ENCODE measurements at regions not wholly inside any gene's neighbourhood (a gene's known extent, or its start where the extent isn't known, plus 50 kb on each side); places are given as distances from the start of the nearest gene placed in this dataset.

DNA sequence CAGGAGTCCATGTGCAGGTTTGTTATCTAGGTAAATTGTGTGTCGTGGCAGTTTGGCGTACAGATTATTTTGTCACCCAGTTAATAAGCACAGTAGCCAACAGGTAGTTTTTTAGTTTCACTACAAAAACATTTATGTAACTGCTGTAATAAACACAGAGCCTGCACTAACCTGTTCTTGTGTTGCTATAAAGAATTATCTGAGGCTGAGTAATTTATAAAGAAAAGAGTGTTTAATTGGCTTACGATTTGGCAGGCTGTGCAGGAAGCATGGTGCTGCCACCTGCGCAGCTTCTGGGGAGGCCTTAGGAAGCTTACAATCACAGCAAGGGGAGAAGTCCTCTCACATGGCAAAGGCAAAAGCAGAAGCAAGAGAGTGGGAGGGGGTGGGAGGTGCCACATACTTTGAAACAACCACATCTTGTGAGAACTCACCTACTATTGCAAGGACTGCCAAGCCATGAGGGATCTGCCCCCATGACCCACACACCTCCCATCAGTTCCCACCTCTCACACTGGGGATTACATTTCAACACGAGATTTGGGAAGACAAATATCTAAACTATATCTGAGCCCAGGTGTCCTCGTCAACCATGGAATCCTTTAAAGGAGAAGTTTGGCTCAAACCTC lies 266.4 kb upstream of the GRIP1 start:
- H3K36me3 ChIP-seq (ENCODE audit: insufficient read depth, low read length), result no peaks in the 10 kb centered on the region
- no peak for TF ChIP-seq TAF1 (IDR thresholded peaks at IDR 0.05; ENCODE audit: low read depth)
- TF ChIP-seq, protein P1, sequence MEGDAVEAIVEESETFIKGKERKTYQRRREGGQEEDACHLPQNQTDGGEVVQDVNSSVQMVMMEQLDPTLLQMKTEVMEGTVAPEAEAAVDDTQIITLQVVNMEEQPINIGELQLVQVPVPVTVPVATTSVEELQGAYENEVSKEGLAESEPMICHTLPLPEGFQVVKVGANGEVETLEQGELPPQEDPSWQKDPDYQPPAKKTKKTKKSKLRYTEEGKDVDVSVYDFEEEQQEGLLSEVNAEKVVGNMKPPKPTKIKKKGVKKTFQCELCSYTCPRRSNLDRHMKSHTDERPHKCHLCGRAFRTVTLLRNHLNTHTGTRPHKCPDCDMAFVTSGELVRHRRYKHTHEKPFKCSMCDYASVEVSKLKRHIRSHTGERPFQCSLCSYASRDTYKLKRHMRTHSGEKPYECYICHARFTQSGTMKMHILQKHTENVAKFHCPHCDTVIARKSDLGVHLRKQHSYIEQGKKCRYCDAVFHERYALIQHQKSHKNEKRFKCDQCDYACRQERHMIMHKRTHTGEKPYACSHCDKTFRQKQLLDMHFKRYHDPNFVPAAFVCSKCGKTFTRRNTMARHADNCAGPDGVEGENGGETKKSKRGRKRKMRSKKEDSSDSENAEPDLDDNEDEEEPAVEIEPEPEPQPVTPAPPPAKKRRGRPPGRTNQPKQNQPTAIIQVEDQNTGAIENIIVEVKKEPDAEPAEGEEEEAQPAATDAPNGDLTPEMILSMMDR (IDR thresholded peaks at IDR 0.05; ENCODE audit: poor library complexity, severe bottlenecking), result no peak
- no peak for TF ChIP-seq POLR2AphosphoS5 (IDR thresholded peaks at IDR 0.05)
- TF ChIP-seq EZH2 (IDR thresholded peaks at IDR 0.05; ENCODE audit: borderline replicate concordance, insufficient read depth, low read length, poor library complexity, severe bottlenecking), result no peak
- no peak for TF ChIP-seq RAD21 (conservative IDR thresholded peaks at IDR 0.05)
- TF ChIP-seq MXI1 (conservative IDR thresholded peaks at IDR 0.05; ENCODE audit: poor library complexity, severe bottlenecking), result no peak
- no peak for TF ChIP-seq REST (IDR thresholded peaks at IDR 0.05; ENCODE audit: borderline replicate concordance)

GRCh38 chr12:66947119-66947518 lies 268.2 kb upstream of the GRIP1 start:
- Histone ChIP-seq H3K79me2 (replicated peaks; ENCODE audit: insufficient read depth, low read length) (no peaks in the 10 kb centered on the region), H3K9me3 (ENCODE audit: low read length) (no peaks in the 10 kb centered on the region), H3K4me3 (ENCODE audit: low read length) (no peak overlapping the region), H3K9me2 (ENCODE audit: insufficient read depth, low read length) (no peaks in the 10 kb centered on the region), H4K20me1 (ENCODE audit: insufficient read depth) (no peaks in the 10 kb centered on the region), H3K36me3 (ENCODE audit: insufficient read depth, low read length) (no peaks in the 10 kb centered on the region), H3K4me2 (ENCODE audit: low read length) (no peak overlapping the region), H3F3A (ENCODE audit: insufficient read depth, low read length, poor library complexity, severe bottlenecking) (no peaks in the 10 kb centered on the region), H3K27ac (ENCODE audit: low read length) (no peak overlapping the region), H3K27me3 (ENCODE audit: insufficient read depth, low read depth, low read length) (no peaks in the 10 kb centered on the region), H2AFZ (ENCODE audit: low read depth, low read length) (no peak overlapping the region), H3K9ac (ENCODE audit: low read length) (no peak overlapping the region)
- TF ChIP-seq REST (IDR thresholded peaks at IDR 0.05; ENCODE audit: borderline replicate concordance), result no peak

More for the DNA sequence above, 266.4 kb upstream of the GRIP1 start:
- Histone ChIP-seq H3K27me3 (ENCODE audit: insufficient read depth, low read depth, low read length) (no peaks in the 10 kb centered on the region), H3K9ac (ENCODE audit: low read length) (no peak overlapping the region), H3K4me3 (ENCODE audit: low read length) (no peak overlapping the region), H4K20me1 (ENCODE audit: insufficient read depth) (no peaks in the 10 kb centered on the region), H3K27ac (ENCODE audit: low read length) (no peak overlapping the region), H3K4me2 (ENCODE audit: low read length) (no peak overlapping the region), H3K9me2 (ENCODE audit: insufficient read depth, low read length) (no peaks in the 10 kb centered on the region), H3F3A (ENCODE audit: insufficient read depth, low read length, poor library complexity, severe bottlenecking) (no peaks in the 10 kb centered on the region), H3K9me3 (ENCODE audit: low read length) (no peaks in the 10 kb centered on the region), H2AFZ (ENCODE audit: low read depth, low read length) (no peak overlapping the region), H3K79me2 (replicated peaks; ENCODE audit: insufficient read depth, low read length) (no peaks in the 10 kb centered on the region)
